Endothelial cell of umbilical vein (primary cell): ENCODE measurements at regions not wholly inside any gene's neighbourhood (a gene's known extent, or its start where the extent isn't known, plus 50 kb on each side); places are given as distances from the start of the nearest gene placed in this dataset.

ENCODE experiments used
- BruUV-seq: library from RNA; stranded (reverse); fragments of 400-500 nt; replicated peaks from 2 replicates; lab custom pipeline; 2021; lab: Mats Ljungman, UMichigan
- CTCF ChIA-PET: fragments of 300-600, 350-600 bp; sonication (Branson Sonifier 250); formaldehyde crosslinking; loops from one replicate; lab custom pipeline; 2021; ENCODE audit warnings: antibody characterized with exemption, inconsistent platforms; lab: Charles Lee
- POLR2A ChIA-PET: fragments of 300-600, 350-600 bp; sonication (Branson Sonifier 250); formaldehyde crosslinking; loops from one replicate; lab custom pipeline; 2021; ENCODE audit warnings: antibody characterized with exemption, inconsistent platforms; lab: Charles Lee
- DNase-seq: peaks from one replicate; pipeline ENCODE4 v3.0.0-alpha.2; 2011; ENCODE audit warnings: low read depth, low spot score
- FAIRE-seq: peaks from 2 replicates; lab custom pipeline; 2011; peaks lifted over from hg19 to GRCh38; lab: Jason Lieb, UNC
- H2AFZ ChIP-seq: 2 replicates; pipeline ENCODE4 v1.6.0; 2012; ENCODE audit warnings: low read depth, low read length, control low read depth, inconsistent platforms
- H3K27ac ChIP-seq: 2 replicates; pipeline ENCODE4 v1.5.1; 2011; ENCODE audit warnings: low read depth, mild to moderate bottlenecking, control low read depth, low read length, moderate library complexity; ENCODE audit not compliant: insufficient read depth
- H3K27me3 ChIP-seq, 2 experiments: 2 replicates each; pipeline versions ENCODE4 v1.6.0 to v1.6.1; 2011; ENCODE audit warnings: low read length in 2 of 2, mixed read lengths in 1 of 2; ENCODE audit not compliant: control insufficient read depth in 2 of 2, insufficient read depth in 2 of 2
- H3K36me3 ChIP-seq, 2 experiments: 2 replicates in 1 of 2; 3 replicates in 1 of 2; pipeline ENCODE4 v1.5.1; 2011; ENCODE audit warnings: low read length in 2 of 2, mild to moderate bottlenecking in 1 of 2, moderate library complexity in 1 of 2; ENCODE audit not compliant: control insufficient read depth in 2 of 2, insufficient read depth in 2 of 2; ENCODE audit errors: extremely low read depth in 1 of 2
- H3K4me1 ChIP-seq: 3 replicates; pipeline ENCODE4 v1.5.1; 2011; ENCODE audit warnings: mild to moderate bottlenecking, low read length; ENCODE audit not compliant: control insufficient read depth, insufficient read depth; ENCODE audit errors: extremely low read depth
- H3K4me2 ChIP-seq: 2 replicates; pipeline ENCODE4 v1.6.1; 2011; ENCODE audit warnings: low read length, control low read depth, mixed read lengths; ENCODE audit not compliant: insufficient read depth
- H3K4me3 ChIP-seq, 3 experiments: fragments of 200-600 bp in 1 of 3; sonication (generic), shearing (Covaris generic) in 1 of 3; replicated peaks in 1 of 3; 2 replicates each; pipeline ENCODE4 v1.5.1; 2011 to 2016; ENCODE audit warnings: control low read depth in 3 of 3, low read length in 3 of 3, mild to moderate bottlenecking in 2 of 3, inconsistent platforms in 1 of 3, low read depth in 1 of 3, moderate library complexity in 1 of 3; ENCODE audit not compliant: insufficient read depth in 1 of 3
- H3K79me2 ChIP-seq: 2 replicates; pipeline ENCODE4 v1.6.0; 2012; ENCODE audit warnings: low read length, inconsistent platforms; ENCODE audit not compliant: control insufficient read depth, insufficient read depth
- H3K9ac ChIP-seq: replicated peaks from 2 replicates; pipeline ENCODE3; 2011; ENCODE audit warnings: low read length, control low read depth; ENCODE audit not compliant: insufficient read depth; ENCODE audit errors: extremely low read depth
- H3K9me1 ChIP-seq: replicated peaks from 3 replicates; pipeline ENCODE4 v1.6.0; 2011; ENCODE audit warnings: mild to moderate bottlenecking, low read length; ENCODE audit not compliant: control insufficient read depth, insufficient read depth; ENCODE audit errors: extremely low read depth
- H3K9me3 ChIP-seq: replicated peaks from 2 replicates; pipeline ENCODE4 v1.5.1; 2012; ENCODE audit warnings: low read length, inconsistent platforms; ENCODE audit not compliant: control insufficient read depth, insufficient read depth
- H4K20me1 ChIP-seq: replicated peaks from 2 replicates; pipeline ENCODE3; 2011; ENCODE audit warnings: mild to moderate bottlenecking, low read length; ENCODE audit not compliant: control insufficient read depth, insufficient read depth; ENCODE audit errors: extremely low read depth
- CTCF ChIP-seq, 2 donors: IDR thresholded peaks; 1 replicate in 1 of 2; 2 replicates in 1 of 2; pipeline ENCODE4 v1.5.1; 2011; ENCODE audit warnings: low read length in 2 of 2, mild to moderate bottlenecking in 2 of 2, moderate library complexity in 2 of 2, control low read depth in 1 of 2, inconsistent platforms in 1 of 2, low read depth in 1 of 2; ENCODE audit not compliant: insufficient read depth in 1 of 2; ENCODE audit errors: extremely low read depth in 1 of 2
- EZH2 ChIP-seq: IDR thresholded peaks from 2 replicates; pipeline ENCODE4 v1.6.1; 2012; ENCODE audit warnings: borderline replicate concordance, low read depth, mild to moderate bottlenecking, moderate library complexity, low read length, inconsistent platforms; ENCODE audit not compliant: severe bottlenecking
- FOS ChIP-seq: IDR thresholded peaks from 2 replicates; pipeline ENCODE4 v1.6.1; 2011; ENCODE audit warnings: mild to moderate bottlenecking, low read length, moderate library complexity, borderline replicate concordance; ENCODE audit not compliant: insufficient read depth
- GATA2 ChIP-seq: IDR thresholded peaks from 2 replicates; pipeline ENCODE4 v1.7.0; 2011; ENCODE audit warnings: low read depth, mild to moderate bottlenecking, moderate library complexity, mixed read lengths, low read length; ENCODE audit not compliant: insufficient read length, insufficient read depth
- JUN ChIP-seq: IDR thresholded peaks from 2 replicates; pipeline ENCODE4 v1.6.1; 2011; ENCODE audit warnings: borderline replicate concordance, low read depth; ENCODE audit not compliant: insufficient read length, insufficient read depth
- MAX ChIP-seq: IDR thresholded peaks from 2 replicates; pipeline ENCODE4 v1.6.1; 2011; ENCODE audit not compliant: insufficient read depth, insufficient read length
- MYC ChIP-seq: IDR thresholded peaks from one replicate; pipeline ENCODE4 v1.6.1; 2011; ENCODE audit warnings: mild to moderate bottlenecking, low read depth, low read length
- POLR2A ChIP-seq: IDR thresholded peaks from 2 replicates; pipeline ENCODE4 v1.6.1; 2012; ENCODE audit warnings: low read depth, mild to moderate bottlenecking, control low read depth, low read length
- POLR2AphosphoS5 ChIP-seq: IDR thresholded peaks from 2 replicates; pipeline ENCODE4 v1.6.1; 2012; ENCODE audit warnings: low read depth, mild to moderate bottlenecking, control low read depth, low read length, moderate library complexity; ENCODE audit not compliant: insufficient read depth
- dilution Hi-C: fragments of 300-500 bp; cut with MboI; formaldehyde crosslinking; loops from one replicate; pipeline ENCODE4 v1.15.0; 2019; ENCODE audit warnings: low sequenced_read_pairs; ENCODE audit not compliant: extremely low pct_ligation_motif_present
- intact Hi-C: fragments of 100-400 bp; cut with micrococcal nuclease; formaldehyde crosslinking; loops from one replicate; pipeline ENCODE4 v1.10.0; 2022

- ChIA-PET POLR2A (no interaction called here), CTCF (no interaction called here)
- Histone ChIP-seq H4K20me1 (no peaks in the 10 kb centered on the region), H3K27ac (no peak overlapping the region), H3K9me1 (no peaks in the 10 kb centered on the region), H3K27me3 (no peaks in the 10 kb centered on the region), H3K9me3 (no peaks in the 10 kb centered on the region), H3K4me2 (no peak overlapping the region), H3K36me3 (no peaks in the 10 kb centered on the region), H3K9ac (no peak overlapping the region), H3K4me3 (no peak overlapping the region), H3K79me2 (no peaks in the 10 kb centered on the region), H3K4me1 (no peaks in the 10 kb centered on the region), H2AFZ (no peak overlapping the region)
- DNase-seq (no peak), FAIRE-seq (no peak)
- dilution Hi-C loops, result no loop called here
- BruUV-seq, result no TSS peak
- intact Hi-C loops, result no loop called here
- TF ChIP-seq GATA2 (no peak), MAX (no peak), CTCF (IDR thresholded peaks at IDR 0.05; ENCODE audit: extremely low read depth in 1 of 2, insufficient read depth in 1 of 2, low read depth in 1 of 2, low read length in 2 of 2) (no peak), JUN (no peak), MYC (no peak), POLR2AphosphoS5 (no peak), POLR2A (no peak), FOS (no peak), EZH2 (no peak)
Measured at GRCh38 chr13:90461398-90461797, 886.1 kb upstream of the MIR17HG start.
